Heart left ventricle (tissue), 13 donors: ENCODE measurements at regions not wholly inside any gene's neighbourhood (a gene's known extent, or its start where the extent isn't known, plus 50 kb on each side); places are given as distances from the start of the nearest gene placed in this dataset.

Experiments
- POLR2A ChIP-seq, 2 donors: fragments of 450-650 bp; IDR thresholded peaks; one replicate each; pipeline ENCODE4 v1.6.1; 2017; ENCODE audit warnings: antibody characterized with exemption in 2 of 2, mild to moderate bottlenecking in 2 of 2, moderate library complexity in 2 of 2
- TF ChIP-seq, protein P1 (sequence below), 12 donors: fragments of 200-600 bp; sonication (generic) in 4 of 12; IDR thresholded peaks; one replicate each; pipeline versions ENCODE4 v1.5.0 to v1.8.0; 2018 to 2022; ENCODE audit warnings: antibody characterized with exemption in 12 of 12, mild to moderate bottlenecking in 5 of 12
- donor health status: ischemic (EF 13 %, LVEDD 7.1; RV severe dilation, severe dysfunction).
- donor health status: DM: no; HTN: yes; CAD: no.
- donor health status: DM: no; HTN: no; CAD: no.
- donor health status: ischemic (EF 25% LVEDD 6.9; RV normal size, moderate dysfunction).
- donor health status: ischemic (EF 25% LVEDD 5.7; RV mildly dilated, moderate dysfunction).
- donor health status: ischemic (EF 35%, LVEDD 5.7; RV mildly dilated, moderate dysfunction).
- donor health status: nonischemic (EF 11% LVEDD 7.7; RV severe dilation, severe dysfunction).
- donor health status: DM: yes; HTN: yes; CAD: no.
- donor health status: PGD.
- donor health status: ischemic (EF 29% LVEDD 5.4; RV normal size, mild dysfunction).
- donor health status: nonischemic (EF 23%, LVEDD 6.1; RV moderate dilation, normal function).

DNA sequence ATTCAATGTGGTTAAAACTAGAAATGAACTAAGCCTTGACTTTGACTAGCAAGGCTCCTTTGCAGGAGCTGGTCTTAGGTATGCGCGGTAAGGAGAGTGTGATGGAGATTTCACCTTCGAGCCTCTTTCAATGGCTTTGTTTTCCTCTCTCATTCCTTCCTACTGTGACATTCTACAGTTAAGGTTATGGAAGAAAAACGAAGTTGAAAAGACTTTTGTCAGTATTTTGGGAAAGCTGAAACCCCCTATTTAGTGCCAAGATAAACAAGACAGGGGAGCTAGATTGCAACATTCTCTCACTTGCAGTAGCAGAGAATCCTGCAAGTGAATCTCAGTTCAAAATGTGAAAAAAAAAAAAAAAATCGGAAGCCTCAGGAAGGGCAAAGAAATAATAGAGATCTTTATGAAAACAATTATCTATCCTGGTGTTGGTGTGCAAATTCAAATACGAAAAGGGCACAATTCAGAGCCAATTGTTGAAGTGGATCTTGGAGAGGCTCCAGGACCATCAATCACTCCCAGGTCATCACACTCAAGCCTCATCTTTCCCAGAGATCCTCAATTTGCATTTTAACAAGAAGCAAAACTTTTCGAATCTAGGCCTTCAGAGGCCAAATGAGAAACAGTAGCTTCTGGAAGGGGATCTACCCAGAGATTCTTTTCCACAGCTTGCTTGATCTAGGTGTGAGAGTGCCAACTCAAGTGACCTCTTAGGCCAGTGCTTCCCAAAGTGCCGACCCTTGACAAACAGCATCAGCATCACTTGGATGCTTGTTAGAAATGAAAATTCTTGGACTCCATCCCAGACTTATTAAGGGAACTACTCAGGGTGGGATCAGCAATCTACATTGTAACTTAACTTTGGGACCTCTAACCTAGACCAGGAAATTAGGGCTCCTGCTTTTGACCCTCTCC lies 163.8 kb downstream of the INHBA start:
- TF ChIP-seq, protein P1, sequence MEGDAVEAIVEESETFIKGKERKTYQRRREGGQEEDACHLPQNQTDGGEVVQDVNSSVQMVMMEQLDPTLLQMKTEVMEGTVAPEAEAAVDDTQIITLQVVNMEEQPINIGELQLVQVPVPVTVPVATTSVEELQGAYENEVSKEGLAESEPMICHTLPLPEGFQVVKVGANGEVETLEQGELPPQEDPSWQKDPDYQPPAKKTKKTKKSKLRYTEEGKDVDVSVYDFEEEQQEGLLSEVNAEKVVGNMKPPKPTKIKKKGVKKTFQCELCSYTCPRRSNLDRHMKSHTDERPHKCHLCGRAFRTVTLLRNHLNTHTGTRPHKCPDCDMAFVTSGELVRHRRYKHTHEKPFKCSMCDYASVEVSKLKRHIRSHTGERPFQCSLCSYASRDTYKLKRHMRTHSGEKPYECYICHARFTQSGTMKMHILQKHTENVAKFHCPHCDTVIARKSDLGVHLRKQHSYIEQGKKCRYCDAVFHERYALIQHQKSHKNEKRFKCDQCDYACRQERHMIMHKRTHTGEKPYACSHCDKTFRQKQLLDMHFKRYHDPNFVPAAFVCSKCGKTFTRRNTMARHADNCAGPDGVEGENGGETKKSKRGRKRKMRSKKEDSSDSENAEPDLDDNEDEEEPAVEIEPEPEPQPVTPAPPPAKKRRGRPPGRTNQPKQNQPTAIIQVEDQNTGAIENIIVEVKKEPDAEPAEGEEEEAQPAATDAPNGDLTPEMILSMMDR (IDR thresholded peaks at IDR 0.05), result no peak
- TF ChIP-seq POLR2A (IDR thresholded peaks at IDR 0.05), result no peak
